M059J (cell line): ENCODE measurements at regions not wholly inside any gene's neighbourhood (a gene's known extent, or its start where the extent isn't known, plus 50 kb on each side); places are given as distances from the start of the nearest gene placed in this dataset.
"Not testable (repeated sequence)": the region's sequence is repeated elsewhere in the genome, so short reads cannot be mapped to it uniquely, and the experiment has no call there.

Experiments
- DNase-seq: peaks from one replicate; pipeline ENCODE4 v3.0.0-alpha.2; 2012; ENCODE audit warnings: low read depth

DNA sequence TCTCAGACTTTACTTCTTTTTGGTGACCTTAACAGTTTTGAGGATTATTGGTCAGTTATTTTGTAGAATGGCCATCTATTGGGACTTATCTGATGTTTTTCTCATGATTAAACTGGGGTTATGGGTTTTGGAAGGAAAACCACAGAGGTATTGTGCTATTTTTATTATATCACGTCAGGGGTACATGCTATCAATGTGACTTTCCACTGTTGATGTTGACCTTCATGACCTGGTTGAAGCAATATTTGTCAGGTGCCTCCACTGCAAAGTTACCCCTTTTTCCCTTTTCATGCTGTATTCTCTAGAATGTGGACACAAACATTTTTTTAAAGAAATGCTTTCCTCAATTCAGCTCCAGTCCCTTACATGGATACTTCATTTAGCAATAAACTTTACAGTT lies 152.8 kb upstream of the TSLP start:
- DNase-seq: no peak

DNA sequence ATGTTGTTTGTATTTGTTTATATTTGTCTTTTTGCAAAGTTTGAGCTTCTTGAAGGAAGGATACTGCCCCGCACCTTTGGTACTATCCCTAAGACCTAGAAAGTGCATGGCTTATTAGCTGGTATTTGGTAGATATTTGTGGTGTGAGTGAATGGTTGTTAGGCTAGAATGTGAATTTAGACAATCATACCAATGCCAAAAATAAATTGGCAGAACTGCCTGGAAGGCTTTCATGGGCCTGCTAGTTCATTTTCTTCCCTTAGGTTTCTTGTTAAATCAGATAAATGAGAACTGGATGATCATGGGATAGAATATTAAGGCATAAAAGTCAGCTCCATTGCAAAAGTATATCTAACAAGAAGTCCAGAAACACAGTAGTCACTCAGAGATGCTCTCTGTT lies 147.5 kb upstream of the TSLP start:
- DNase-seq: no peak

DNA sequence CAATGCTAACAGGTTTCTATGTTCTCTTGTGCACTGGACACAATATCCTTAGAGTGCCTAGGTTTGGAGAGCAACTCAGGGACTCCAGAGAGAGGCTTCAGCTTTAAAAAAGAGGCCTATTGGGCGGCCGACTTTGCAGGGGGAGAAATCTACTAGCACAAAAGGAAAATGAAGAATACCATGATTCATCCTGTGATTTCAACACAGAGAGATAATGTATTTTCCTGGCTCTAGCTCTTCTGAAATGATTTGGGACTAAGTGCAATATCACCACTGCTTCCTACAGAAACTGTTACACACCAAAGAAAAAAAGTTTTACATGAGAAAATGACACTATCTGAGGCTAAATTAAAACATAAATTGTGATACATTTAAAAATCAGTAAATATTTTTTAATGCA lies 146.1 kb upstream of the TSLP start:
- no peak for DNase-seq

DNA sequence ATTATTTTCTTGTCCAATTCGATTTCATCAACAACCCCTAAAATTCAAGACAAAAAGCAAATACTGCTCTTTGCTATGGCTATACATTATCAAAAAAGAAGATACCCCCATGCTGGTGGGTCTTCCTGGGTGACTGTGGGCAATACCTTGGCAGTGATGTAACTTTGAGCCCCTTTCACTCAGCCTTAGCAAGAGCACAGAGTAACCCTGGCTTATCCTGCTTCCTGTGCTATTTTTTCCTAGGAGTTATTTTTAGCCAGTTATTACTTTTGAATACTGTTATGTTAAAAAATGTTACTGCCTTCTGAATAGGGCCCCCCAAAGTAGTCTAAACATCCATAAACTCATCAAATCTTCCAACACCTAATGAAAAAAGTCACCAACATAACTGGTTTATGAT lies 145.6 kb upstream of the TSLP start:
- no peak for DNase-seq

DNA sequence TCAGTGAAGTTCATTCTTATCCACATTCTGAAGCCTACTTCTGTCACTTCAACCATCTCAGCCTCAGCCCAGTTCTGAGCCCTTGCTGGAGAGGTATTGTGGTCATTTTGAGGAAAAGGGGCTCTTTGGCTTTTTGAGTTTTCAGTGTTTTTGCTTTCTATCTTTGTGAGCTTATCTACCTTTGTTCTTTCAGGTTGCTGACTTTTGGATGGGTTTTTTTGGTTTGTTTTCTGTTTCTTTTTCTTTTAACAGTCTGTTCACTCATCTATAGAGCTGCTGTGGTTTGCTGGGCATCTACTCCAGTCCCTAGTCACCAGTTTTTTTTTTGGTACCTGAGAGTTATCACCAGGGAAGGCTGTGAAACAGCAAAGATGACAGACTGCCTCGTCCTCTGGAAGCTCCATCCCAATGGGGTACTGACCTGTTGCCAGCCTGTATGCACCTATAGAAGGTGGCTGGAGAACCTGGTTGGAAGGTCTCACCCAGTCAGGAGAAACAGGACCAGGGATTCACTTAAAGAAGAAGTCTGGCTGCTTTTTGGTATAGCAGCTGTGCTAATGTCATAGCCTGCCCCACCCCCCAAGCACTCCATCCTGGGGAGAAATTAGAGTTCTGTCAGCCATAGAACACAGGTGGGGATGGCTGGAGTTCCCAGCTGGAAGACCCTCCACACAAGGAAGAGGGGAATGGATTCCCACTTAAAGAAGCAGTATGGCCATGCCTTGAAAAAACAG lies 138.6 kb upstream of the TSLP start:
- DNase-seq: no peak

DNA sequence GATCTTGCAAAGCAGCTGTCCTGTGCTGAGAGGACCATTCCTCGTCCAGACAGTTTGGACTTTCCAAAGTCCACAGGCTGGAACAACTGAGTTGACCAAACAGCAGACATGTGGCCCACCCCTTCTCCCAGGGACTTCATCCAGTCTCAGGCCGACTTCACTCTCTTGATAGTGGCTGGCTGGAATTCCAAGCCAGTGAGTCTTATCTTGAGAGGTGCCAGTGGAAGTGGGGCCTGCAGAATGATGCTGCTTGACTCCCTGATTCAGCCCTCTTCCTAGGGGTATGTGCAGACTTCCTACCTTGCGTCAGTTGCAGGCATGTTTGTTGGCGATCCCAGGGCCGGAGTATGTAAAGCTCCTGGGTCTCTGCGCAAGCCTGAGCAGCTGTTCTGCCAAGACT lies 131.4 kb upstream of the TSLP start:
- peak; percentile 55 for DNase-seq

DNA sequence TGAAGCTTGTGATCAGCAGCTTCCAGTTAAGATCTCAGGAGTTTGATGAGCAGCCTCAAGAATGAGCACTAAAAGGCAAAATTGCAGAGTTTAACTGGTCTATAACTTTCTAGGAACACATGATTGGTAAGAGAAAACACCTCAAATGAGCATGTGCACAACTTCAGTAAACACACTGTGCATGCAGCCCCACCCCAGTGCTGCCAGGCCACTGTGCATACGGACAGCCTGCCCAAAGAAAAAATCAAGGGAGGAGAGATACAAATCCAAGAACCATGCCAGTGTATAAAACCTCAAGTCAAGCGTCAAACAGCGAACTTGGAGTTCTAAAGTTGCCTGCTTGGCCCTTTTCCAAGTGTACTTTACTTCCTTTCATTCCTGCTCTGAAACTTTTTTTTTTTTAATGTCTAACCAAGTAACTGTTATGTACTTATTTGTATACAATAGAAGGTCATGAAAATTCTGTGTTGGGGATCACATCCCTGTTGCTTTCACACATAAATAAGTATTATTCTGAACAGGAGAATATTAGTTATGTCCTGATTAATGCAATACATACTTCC lies 125.6 kb upstream of the TSLP start:
- no peak for DNase-seq

DNA sequence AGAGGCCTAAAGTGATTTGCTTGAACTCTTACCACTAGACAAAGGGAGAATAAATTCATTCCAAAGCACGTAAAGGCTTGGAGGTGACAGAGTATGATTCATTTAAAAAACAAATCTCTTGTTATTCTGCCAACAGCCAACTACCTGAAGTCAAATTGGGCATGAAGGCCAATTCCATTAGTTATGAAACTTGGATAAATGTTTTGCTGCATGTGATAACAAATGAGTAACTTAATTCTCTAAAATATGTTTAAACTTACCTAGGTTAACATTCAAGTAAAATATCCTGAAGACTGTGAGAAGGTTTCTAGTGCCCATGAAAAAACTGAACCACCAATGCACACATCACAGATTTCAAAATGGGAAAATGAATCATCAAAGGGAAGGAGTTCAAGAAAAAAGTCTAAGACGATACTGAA lies 120.1 kb upstream of the TSLP start:
- DNase-seq: peak; percentile 64

DNA sequence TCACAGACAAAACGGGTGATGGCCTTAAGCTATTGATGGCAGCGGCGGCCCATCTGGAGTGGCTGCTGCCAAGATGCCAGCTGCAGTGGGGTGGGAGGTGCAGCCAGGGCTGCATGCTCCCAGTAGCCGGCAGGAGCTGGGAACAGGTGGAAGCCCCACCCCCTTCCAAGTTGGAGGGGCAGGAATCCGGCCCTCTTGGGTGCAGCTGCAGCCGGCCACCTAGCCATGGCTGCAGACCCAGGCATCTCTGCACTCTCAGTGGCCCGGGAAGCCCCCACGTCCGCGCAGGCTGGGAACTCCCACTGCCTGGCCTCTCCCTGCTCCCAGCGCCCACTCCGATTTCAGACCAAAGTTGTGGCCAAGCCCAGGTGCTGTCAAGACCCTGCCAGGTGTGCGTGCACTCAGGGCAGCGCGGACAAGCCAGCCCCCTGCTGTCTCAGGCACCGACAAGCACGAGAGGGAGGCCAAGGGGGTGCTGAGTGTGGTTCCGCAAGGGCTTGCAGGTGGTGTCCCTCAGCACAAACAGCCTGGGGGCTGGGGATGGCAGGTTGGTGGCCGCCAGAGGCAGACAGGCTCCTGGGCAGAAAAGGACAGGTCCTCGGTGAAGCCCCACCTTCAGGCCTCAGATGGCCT lies 115.1 kb upstream of the TSLP start:
- DNase-seq: no peak

DNA sequence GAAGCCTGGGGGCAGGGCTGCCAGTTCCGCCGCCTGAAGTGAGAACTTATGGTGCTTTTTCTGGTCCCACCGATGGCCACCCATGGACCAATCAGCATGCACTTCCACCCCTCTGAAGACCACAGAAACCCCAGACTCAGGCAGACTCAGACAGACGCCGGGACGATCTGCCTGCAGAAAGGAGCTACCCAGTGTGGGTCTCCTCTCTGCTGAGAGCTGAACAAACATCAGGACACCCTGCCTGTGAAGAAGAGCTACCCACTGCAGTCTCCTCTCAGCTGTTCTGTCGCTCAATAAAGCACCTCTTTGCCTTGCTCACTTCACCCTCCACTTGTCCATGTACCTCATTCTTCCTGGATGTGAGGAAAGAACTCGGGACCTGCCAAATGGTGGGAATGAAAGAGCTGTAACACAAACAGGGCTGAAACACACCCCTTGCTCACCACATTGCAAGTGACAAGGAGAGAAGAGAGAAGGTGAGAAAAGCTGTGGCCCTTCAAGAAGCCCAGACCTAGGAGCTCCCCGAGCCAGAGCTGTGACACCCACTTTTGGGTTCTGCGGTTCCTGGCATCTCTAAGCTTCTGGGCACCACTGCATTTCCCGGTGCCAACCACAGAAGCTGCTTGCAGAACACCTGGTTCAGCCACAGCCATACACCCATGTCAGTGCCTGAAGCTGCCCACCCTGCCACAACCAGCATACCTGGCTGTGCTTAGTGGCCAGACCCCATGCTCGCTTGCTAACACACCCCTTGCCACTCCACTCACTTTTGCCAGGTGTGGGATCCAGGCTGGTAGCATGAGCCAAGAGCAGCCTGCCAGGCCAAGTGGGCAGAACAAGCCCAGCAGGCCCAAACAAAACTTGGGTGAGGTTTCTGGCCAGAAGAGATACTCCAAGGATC lies 114.3 kb upstream of the TSLP start:
- DNase-seq: no peak

DNA sequence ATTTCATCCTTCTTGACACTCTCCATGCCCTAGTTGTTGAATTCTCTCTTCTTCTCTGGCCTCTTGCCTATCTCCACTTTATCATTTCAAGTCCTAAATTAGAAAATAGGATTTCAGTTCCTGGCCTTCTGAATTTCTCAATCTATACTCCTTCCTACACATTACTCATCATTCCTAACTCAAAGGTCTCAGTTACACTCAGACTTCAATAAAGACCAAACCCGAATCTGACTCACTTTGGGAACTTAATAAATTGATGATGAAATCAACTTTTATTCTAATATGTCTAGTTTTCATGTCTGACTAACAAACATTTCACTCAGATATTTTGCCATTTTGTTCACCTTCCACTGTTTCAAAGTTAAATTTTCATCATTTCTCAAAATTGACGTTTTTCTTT lies 113.6 kb upstream of the TSLP start:
- peak; percentile 28 for DNase-seq

DNA sequence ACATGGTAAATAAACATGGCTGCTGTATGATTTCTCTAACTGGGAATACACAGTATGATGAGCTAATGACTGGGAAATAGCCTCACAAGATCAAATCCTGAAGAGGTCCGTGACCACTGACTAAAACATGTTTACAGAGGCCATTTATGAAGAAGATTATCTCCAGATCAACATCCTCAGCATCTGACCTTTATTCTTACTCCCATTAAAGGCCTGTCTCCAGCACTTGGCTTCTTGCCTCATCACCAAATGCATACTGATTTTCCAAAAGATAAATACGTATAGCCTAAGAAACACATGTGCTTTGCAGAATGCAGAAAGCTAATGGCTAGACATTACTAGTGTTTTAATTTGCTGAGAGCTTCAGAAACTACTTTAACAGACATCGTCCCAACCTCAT lies 108.0 kb upstream of the TSLP start:
- DNase-seq: no peak

DNA sequence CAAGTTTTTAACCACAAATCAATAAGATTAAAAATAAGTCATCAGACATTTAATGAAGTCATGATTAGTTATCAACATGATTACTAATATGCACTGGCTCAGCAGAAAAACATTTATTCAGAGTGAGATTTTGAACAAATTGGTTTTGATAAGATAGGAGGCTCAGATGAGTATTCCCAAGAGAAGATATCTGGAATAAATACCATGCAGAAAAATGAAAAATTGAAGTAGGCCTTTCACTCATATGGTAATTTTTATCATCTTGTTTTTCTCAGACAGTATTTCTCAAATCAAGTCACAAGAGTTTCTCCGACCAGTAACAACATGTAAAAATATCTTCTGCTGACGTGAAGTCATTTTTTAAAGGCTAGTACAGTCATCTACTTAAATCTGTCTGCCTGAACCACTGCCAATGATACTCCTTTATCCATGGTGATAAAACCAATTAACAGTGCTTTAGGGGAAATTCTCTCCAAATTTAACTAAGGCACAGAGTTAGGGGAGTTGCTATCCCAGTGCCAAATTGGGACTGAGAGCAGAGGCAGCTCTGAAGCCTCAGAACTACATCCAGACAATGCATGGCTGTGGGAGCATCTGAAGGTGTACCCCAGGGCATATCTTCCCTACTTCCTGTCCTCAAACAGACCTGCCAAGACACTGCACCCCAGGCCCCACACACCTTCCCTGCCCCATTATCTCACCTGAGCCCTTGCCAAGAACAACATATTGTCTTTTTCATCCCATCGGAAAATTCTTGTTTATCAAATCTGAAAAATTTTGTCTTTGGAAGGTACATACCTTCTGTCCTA lies 105.5 kb upstream of the TSLP start:
- DNase-seq: no peak

DNA sequence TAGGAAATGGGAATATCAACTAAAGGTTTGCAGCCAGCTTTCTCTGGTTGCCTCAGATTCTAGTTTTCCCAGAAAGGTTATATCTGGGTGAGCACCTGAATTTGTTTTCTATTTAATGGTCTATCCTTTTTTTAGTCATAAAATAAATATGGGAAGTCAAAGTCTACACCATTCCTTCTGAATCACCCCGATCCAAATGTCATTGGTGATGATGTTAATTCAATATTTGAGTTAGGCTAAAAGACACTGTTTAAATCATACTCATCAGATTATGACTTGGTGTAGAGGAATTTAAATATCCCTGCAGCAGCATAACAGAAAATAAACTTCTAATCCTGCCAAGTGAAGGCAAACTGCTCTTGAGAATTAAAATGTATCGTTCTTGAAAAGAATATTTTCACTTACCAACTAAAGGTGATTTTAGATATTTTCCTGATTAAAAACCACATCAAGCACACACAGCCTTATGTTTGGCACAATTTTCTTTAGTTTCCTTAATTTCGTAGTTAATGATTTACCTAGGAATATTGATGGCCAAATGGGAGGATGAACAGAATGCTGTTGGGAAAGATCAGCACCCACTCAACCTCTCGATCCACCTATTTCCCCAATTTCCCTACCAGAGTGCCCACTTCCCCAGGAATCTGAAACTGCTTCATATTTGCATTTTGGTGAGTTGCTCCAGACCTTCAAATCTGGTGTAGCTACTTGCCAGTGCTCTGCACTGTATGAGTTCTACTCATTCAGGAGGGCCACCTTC lies 103.1 kb upstream of the TSLP start:
- DNase-seq: peak; percentile 12

DNA sequence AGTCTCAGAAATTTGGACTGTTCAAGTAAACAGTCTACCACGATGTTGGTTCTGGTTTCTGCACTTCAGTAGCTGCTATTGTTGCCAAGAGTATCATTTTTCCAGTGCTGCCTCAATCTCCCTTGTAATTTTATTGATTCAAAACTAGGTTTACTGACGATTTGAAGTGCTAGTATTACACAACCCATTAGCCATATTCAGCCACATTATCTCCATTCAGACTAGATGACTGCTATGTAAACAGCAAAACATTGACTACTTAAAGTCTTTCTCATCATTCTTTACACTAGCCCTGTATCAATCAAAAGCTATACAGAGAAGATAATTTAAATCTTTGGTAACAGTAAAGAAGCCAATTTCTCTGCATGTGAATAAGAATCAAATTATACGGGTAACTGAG lies 102.0 kb upstream of the TSLP start:
- no peak for DNase-seq

DNA sequence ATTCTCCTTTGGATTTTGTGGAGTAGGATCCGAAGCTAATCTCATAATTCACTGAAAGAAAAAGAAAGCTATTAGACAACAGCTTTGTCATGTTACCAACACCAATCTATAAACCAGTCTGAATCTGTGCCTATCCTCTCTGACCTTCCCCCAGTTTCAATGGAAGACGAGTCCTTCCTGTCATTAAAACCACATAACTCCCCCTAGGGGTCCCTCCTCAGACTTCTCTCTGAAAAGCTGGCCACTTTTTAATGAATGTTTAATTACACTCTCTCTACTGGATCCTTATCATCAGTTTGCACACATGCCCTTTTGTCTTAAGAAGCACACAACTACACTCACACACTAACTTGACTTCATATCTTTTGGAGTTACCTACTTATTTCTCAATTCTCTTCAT lies 98.0 kb upstream of the TSLP start:
- DNase-seq: peak; percentile 4

DNA sequence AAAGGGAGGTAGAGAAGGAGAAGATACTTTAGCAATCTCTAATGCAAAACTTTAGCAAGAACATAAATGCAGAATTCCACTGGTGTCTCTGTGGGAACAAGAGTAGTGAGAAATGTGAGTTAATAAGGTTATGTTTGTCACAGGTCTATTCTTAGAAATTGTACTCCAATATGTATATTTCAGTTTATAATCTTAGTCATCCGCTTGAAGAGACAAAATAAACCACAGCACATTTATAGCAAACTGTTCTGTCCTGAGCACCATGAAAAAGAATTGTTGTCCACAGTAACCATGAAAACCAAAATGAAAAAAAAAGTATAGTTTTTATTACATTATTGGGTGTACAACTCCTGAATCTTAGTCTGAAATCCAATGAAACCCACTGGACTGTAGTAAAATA lies 93.6 kb upstream of the TSLP start:
- peak; percentile 29 for DNase-seq

DNA sequence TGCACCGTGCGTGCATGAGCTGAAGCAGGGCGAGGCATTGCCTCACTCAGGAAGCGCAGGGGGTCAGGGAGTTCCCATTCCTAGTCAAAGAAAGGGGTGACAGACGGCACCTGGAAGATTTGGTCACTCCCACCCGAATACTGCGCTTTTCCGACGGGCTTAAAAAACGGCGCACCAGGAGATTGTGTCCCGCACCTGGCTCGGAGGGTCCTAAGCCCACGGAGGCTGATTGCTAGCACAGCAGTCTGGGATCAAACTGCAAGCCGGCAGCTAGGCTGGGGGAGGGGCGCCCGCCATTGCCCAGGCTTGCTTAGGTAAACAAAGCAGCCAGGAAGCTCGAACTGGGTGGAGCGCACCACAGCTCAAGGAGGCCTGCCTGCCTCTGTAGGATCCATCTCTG lies 85.6 kb upstream of the TSLP start:
- not testable (repeated sequence) for DNase-seq

DNA sequence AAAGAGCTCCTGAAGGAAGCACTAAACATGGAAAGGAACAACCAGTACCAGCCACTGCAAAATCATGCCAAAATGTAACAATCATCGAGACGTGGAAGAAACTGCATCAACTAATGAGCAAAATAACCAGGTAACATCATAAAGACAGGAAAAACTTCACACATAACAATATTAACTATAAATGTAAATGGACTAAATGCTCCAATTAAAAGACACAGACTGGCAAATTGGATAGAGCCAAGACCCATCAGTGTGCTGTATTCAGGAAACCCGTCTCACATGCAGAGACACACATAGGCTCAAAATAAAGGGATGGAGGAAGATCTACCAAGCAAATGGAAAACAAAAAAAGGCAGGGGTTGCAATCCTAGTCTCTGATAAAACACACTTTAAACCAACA lies 83.9 kb upstream of the TSLP start:
- DNase-seq: not testable (repeated sequence)

DNA sequence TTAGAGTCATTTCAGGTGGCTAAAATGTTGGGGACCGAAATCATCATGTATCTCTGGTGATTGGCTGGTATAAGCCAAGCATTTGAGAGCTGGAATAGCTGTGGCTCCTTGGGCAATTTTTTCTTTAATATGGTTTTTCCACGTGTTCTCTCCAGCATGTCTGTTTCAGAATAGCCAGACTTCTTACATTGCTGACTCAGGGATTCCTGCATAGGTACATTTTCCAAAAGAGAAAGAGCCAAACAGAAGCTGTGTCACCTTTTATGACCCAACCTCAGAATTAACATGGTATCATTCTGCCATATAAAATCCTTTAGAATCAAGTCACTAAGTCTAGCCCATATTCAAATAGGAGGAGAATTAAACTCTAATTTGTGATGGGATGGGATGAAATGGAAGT lies 74.8 kb upstream of the TSLP start:
- DNase-seq: no peak

DNA sequence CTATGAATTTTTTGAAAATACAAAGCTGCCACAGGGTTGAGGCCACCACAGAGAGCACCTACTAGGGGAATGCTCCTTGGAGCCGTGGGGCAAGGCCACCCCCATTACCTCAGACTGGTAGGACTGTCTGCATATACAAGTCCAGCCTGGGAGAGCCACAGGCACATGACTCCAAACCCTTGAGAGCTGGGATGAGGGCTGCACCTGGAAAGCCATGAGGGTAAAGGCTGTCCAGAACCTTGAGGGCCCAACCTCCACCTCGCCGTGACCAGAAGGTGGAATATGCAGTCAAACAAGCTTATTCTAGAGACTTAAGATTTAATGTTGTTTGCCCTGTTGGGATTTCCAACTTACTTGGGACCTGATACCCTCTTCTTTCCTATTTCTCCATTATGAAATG lies 69.5 kb upstream of the TSLP start:
- DNase-seq: no peak
